Suprapubic skin (tissue), 4 donors: ENCODE measurements at regions not wholly inside any gene's neighbourhood (a gene's known extent, or its start where the extent isn't known, plus 50 kb on each side); places are given as distances from the start of the nearest gene placed in this dataset.

Experiments used
- CTCF ChIP-seq, 2 donors: fragments of 200-600 bp in 1 of 2; fragments of 450-650 bp in 1 of 2; sonication (generic) in 1 of 2; IDR thresholded peaks; one replicate each; pipeline ENCODE4 v1.5.1; 2016 to 2019; ENCODE audit warnings: antibody characterized with exemption in 2 of 2, mild to moderate bottlenecking in 1 of 2, moderate library complexity in 1 of 2
- EP300 ChIP-seq: sonication (generic); formaldehyde crosslinking; IDR thresholded peaks from one replicate; pipeline ENCODE4 v1.6.1; 2017; ENCODE audit warnings: antibody characterized with exemption
- POLR2A ChIP-seq, 2 donors: fragments of 450-650 bp; IDR thresholded peaks; one replicate each; pipeline ENCODE4 v1.6.1; 2017; ENCODE audit warnings: antibody characterized with exemption in 2 of 2, mild to moderate bottlenecking in 2 of 2, moderate library complexity in 2 of 2
- POLR2AphosphoS5 ChIP-seq, 3 donors: sonication (generic); formaldehyde crosslinking; IDR thresholded peaks; one replicate each; pipeline ENCODE4 v1.6.1; 2017; ENCODE audit warnings: antibody characterized with exemption in 3 of 3

GRCh38 chr11:104602643-104603042, 295.6 kb downstream of the CASP12 start:
- no peak for TF ChIP-seq POLR2AphosphoS5 (IDR thresholded peaks at IDR 0.05)
- no peak for TF ChIP-seq POLR2A (IDR thresholded peaks at IDR 0.05)
- TF ChIP-seq CTCF (IDR thresholded peaks at IDR 0.05) = no peak
- no peak for TF ChIP-seq EP300
